A673 (cell line): ENCODE measurements at regions not wholly inside any gene's neighbourhood (a gene's known extent, or its start where the extent isn't known, plus 50 kb on each side); places are given as distances from the start of the nearest gene placed in this dataset.

ENCODE experiments used
- BruUV-seq: library from RNA; stranded (reverse); fragments of 400-500 nt; replicated peaks from 2 replicates; lab custom pipeline; 2021; lab: Mats Ljungman, UMichigan
- CTCF ChIA-PET: fragments of 300-600 bp; sonication (Branson Sonifier 250); formaldehyde crosslinking; loops from one replicate; lab custom pipeline; 2022; ENCODE audit warnings: antibody characterized with exemption; lab: Charles Lee
- POLR2A ChIA-PET: fragments of 300-600 bp; sonication (Branson Sonifier 250); formaldehyde crosslinking; loops from one replicate; lab custom pipeline; 2022; ENCODE audit warnings: antibody characterized with exemption; ENCODE audit not compliant: low non-redundant PET; lab: Charles Lee
- DNase-seq: peaks from one replicate; pipeline ENCODE4 v3.0.0-alpha.2; 2015; ENCODE audit warnings: low spot score
- H3K27ac ChIP-seq: fragments of 200-600 bp; sonication (generic); 2 replicates; pipeline ENCODE4 v1.5.1; 2016; ENCODE audit warnings: mixed run types, low read depth, mild to moderate bottlenecking, mixed read lengths, antibody characterized with exemption, low read length; ENCODE audit not compliant: poor library complexity, severe bottlenecking
- H3K27me3 ChIP-seq: fragments of 200-600 bp; sonication (generic); replicated peaks from 2 replicates; pipeline ENCODE4 v1.6.1; 2017; ENCODE audit warnings: mixed run types, low read depth, mild to moderate bottlenecking, mixed read lengths, antibody characterized with exemption, low read length; ENCODE audit not compliant: insufficient read depth, poor library complexity
- H3K36me3 ChIP-seq: fragments of 200-600 bp; sonication (generic); 2 replicates; pipeline ENCODE4 v1.6.1; 2016; ENCODE audit warnings: mixed run types, mild to moderate bottlenecking, mixed read lengths, antibody characterized with exemption, low read length; ENCODE audit not compliant: insufficient read depth, poor library complexity, severe bottlenecking
- H3K4me1 ChIP-seq: fragments of 200-600 bp; sonication (generic); 2 replicates; pipeline ENCODE4 v1.6.1; 2017; ENCODE audit warnings: mixed run types, mild to moderate bottlenecking, mixed read lengths, antibody characterized with exemption, low read length; ENCODE audit not compliant: insufficient read depth, poor library complexity, severe bottlenecking
- H3K4me3 ChIP-seq: fragments of 200-600 bp; sonication (generic); 2 replicates; pipeline ENCODE4 v1.5.1; 2016; ENCODE audit warnings: low read depth, mixed run types, mild to moderate bottlenecking, mixed read lengths, low read length; ENCODE audit not compliant: poor library complexity, severe bottlenecking
- H3K9me3 ChIP-seq: fragments of 200-600 bp; sonication (generic); 2 replicates; pipeline ENCODE4 v1.6.1; 2016; ENCODE audit warnings: mixed run types, low read depth, mild to moderate bottlenecking, mixed read lengths, antibody characterized with exemption, low read length; ENCODE audit not compliant: poor library complexity, severe bottlenecking
- CTCF ChIP-seq: fragments of 300-800, 200-600 bp; sonication (generic); conservative IDR thresholded peaks from 2 replicates; pipeline ENCODE4 v1.5.1; 2017; ENCODE audit warnings: low read depth, mild to moderate bottlenecking, antibody characterized with exemption, low read length, moderate library complexity, mixed read lengths
- EZH2 ChIP-seq: fragments of 200-600 bp; sonication (generic); IDR thresholded peaks from 2 replicates; pipeline ENCODE4 v1.6.1; 2017; ENCODE audit warnings: borderline replicate concordance, low read depth, mild to moderate bottlenecking, mixed read lengths, antibody characterized with exemption, low read length; ENCODE audit not compliant: poor library complexity, severe bottlenecking
- intact Hi-C: fragments of 100-400 bp; cut with micrococcal nuclease; formaldehyde crosslinking; loops from one replicate; pipeline ENCODE4 v1.10.0; 2022; ENCODE audit not compliant: unreplicated experiment

- TF ChIP-seq EZH2: no peak
- CTCF ChIA-PET: no interaction called here
- Histone ChIP-seq H3K27me3 (no peaks in the 10 kb centered on the region), H3K4me3 (no peak overlapping the region), H3K9me3 (peaks cover 4% of the 10 kb centered on the region), H3K27ac (no peak overlapping the region), H3K4me1 (no peaks in the 10 kb centered on the region), H3K36me3 (no peaks in the 10 kb centered on the region)
- no peak for DNase-seq
- intact Hi-C loops: no loop called here
- no TSS peak for BruUV-seq
- POLR2A ChIA-PET: no interaction called here
Measured at GRCh38 chr5:118270526-118270925, 717.8 kb downstream of the DTWD2 start.

GRCh38 chr5:118258223-118258622 lies 730.1 kb downstream of the DTWD2 start:
- Histone ChIP-seq H3K27ac (no peak overlapping the region), H3K27me3 (no peaks in the 10 kb centered on the region), H3K36me3 (no peaks in the 10 kb centered on the region), H3K4me1 (no peaks in the 10 kb centered on the region), H3K4me3 (no peak overlapping the region), H3K9me3 (no peaks in the 10 kb centered on the region)
- BruUV-seq: no TSS peak
- no peak for DNase-seq
- ChIA-PET POLR2A (no interaction called here), CTCF (no interaction called here)
- intact Hi-C loops: no loop called here
- TF ChIP-seq CTCF: no peak

- H3K36me3 ChIP-seq: no peaks in the 10 kb centered on the region
- no peak overlapping the region for H3K4me3 ChIP-seq
- H3K4me1 ChIP-seq: no peaks in the 10 kb centered on the region
- POLR2A ChIA-PET: no interaction called here
- H3K27ac ChIP-seq: no peak overlapping the region
- no peaks in the 10 kb centered on the region for H3K9me3 ChIP-seq
- no peak for DNase-seq
- CTCF ChIA-PET: no interaction called here
- intact Hi-C loops: no loop called here
- TF ChIP-seq EZH2 (no peak), CTCF (no peak)
- BruUV-seq: no TSS peak
- H3K27me3 ChIP-seq: no peaks in the 10 kb centered on the region
Measured at GRCh38 chr5:118257066-118257465, 731.3 kb downstream of the DTWD2 start.

GRCh38 chr5:118253225-118254061 lies 734.9 kb downstream of the DTWD2 start:
- no TSS peak for BruUV-seq
- no peak for TF ChIP-seq CTCF
- no peaks in the 10 kb centered on the region for H3K4me1 ChIP-seq
- no peaks in the 10 kb centered on the region for H3K36me3 ChIP-seq
- CTCF ChIA-PET: no interaction called here
- H3K27me3 ChIP-seq: no peaks in the 10 kb centered on the region
- no peak overlapping the region for H3K4me3 ChIP-seq
- peaks cover 21% of the 10 kb centered on the region for H3K9me3 ChIP-seq
- POLR2A ChIA-PET: no interaction called here
- intact Hi-C loops: no loop called here
- no peak overlapping the region for H3K27ac ChIP-seq
- no peak for DNase-seq
